ENCODE measurements at regions not wholly inside any gene's neighbourhood (a gene's known extent, or its start where the extent isn't known, plus 50 kb on each side); places are given as distances from the start of the nearest gene placed in this dataset.

GRCh38 chr6:5871296-5871695 is 135.4 kb downstream of the NRN1 start:
- ATAC-seq (no peak), DNase-seq (no peak)
- Histone ChIP-seq H3K9me3 (no peaks in the 10 kb centered on the region), H3K4me1 (ENCODE audit: low read depth) (no peaks in the 10 kb centered on the region), H3K4me3 (no peak overlapping the region), H3K36me3 (ENCODE audit: low read depth) (no peaks in the 10 kb centered on the region)
- intact Hi-C loops (cut with DNase I, micrococcal nuclease) = no loop called here
- TF ChIP-seq, protein P1, sequence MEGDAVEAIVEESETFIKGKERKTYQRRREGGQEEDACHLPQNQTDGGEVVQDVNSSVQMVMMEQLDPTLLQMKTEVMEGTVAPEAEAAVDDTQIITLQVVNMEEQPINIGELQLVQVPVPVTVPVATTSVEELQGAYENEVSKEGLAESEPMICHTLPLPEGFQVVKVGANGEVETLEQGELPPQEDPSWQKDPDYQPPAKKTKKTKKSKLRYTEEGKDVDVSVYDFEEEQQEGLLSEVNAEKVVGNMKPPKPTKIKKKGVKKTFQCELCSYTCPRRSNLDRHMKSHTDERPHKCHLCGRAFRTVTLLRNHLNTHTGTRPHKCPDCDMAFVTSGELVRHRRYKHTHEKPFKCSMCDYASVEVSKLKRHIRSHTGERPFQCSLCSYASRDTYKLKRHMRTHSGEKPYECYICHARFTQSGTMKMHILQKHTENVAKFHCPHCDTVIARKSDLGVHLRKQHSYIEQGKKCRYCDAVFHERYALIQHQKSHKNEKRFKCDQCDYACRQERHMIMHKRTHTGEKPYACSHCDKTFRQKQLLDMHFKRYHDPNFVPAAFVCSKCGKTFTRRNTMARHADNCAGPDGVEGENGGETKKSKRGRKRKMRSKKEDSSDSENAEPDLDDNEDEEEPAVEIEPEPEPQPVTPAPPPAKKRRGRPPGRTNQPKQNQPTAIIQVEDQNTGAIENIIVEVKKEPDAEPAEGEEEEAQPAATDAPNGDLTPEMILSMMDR (IDR thresholded peaks at IDR 0.05) = no peak

DNA sequence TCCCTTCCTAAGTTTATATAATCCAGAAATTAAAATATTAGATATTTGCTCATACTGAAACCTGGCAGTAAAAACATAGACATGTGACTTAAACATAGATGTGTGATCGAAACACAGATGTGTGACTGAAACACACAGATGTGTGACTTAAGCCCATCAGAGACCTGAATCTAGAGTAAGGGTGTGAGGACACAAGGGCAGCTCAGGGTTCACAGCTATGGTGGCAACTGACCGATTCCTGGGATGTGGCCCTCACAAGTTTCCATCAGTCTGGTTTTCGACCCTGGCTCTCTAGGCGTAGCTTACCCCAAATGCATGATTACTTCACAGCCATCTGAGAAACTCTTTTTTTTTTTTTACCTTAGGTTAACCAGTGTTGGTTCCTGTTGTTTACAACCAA is 137.0 kb downstream of the NRN1 start:
- H3K36me3 ChIP-seq (ENCODE audit: low read depth) = no peaks in the 10 kb centered on the region
- H3K4me1 ChIP-seq (ENCODE audit: low read depth) = no peaks in the 10 kb centered on the region
- intact Hi-C loops (cut with DNase I, micrococcal nuclease) = no loop called here
- no peak for DNase-seq
- no peaks in the 10 kb centered on the region for H3K9me3 ChIP-seq
- no peak for ATAC-seq
- no peak overlapping the region for H3K4me3 ChIP-seq
- TF ChIP-seq, protein P1 (IDR thresholded peaks at IDR 0.05) = no peak

GRCh38 chr6:5869261-5869660 is 137.5 kb downstream of the NRN1 start:
- DNase-seq (no peak), ATAC-seq (no peak)
- Histone ChIP-seq H3K9me3 (no peaks in the 10 kb centered on the region), H3K4me3 (no peak overlapping the region), H3K4me1 (ENCODE audit: low read depth) (no peaks in the 10 kb centered on the region), H3K36me3 (ENCODE audit: low read depth) (no peaks in the 10 kb centered on the region)
- TF ChIP-seq, protein P1 (IDR thresholded peaks at IDR 0.05) = no peak
- intact Hi-C loops (cut with DNase I, micrococcal nuclease) = no loop called here

DNA sequence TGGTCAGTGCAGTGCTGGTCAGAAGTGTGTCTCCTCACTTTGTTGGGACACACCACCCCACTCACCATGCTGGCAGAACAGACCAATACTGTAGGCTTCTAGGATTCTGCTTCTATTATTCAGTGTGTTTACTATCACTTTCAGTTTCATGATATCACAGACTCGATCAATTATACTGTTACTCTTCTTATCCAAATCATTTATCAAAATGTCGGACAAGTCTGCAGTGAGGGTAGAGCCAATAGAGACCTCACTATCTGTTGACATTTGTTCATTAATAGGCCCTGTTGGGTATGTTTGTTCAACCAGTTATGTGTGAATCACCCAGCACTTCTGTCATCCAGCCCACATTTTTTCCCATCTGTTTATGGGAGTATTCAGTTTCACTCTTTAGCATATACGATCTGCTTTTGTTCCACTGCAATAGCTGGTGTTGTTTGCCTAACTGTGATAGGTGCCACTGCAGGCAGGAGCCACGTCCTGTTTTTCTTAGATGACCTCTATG is 140.1 kb downstream of the NRN1 start:
- Histone ChIP-seq H3K4me3 (no peak overlapping the region), H3K9me3 (no peaks in the 10 kb centered on the region), H3K4me1 (ENCODE audit: low read depth) (no peaks in the 10 kb centered on the region), H3K36me3 (ENCODE audit: low read depth) (no peaks in the 10 kb centered on the region)
- TF ChIP-seq, protein P1 (IDR thresholded peaks at IDR 0.05) = no peak
- ATAC-seq (peak; percentile 89), DNase-seq (peak in 1 of 3 donors; percentile 31)
- intact Hi-C loops (cut with DNase I, micrococcal nuclease) = no loop called here

DNA sequence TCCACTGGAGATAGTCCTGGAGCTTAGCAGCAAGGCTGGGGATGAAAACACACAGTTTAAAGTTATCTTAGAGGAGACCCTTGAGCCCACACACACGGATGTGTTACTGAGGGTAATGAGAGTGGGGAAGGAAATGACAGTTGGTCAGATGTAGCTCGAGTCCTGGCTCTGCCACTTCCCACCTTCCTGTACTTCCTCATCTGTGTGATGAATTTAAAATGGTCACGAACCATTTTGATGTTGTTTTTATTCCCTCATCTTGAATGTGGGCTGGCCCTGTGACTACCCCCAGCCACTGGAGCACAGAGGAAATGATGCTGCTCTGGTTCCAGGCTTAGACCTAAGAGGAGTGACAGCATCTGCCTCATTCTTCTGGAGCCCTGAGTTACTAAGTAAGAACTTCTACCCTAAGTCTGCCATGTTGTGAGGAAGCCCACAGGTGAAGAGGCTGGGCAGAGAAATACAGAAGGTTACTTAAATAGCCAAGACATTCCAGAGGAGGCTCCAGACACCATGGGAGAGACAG is 141.2 kb downstream of the NRN1 start:
- DNase-seq = no peak
- intact Hi-C loops (cut with DNase I, micrococcal nuclease) = no loop called here
- H3K36me3 ChIP-seq (ENCODE audit: low read depth) = no peaks in the 10 kb centered on the region
- no peaks in the 10 kb centered on the region for H3K9me3 ChIP-seq
- ATAC-seq = no peak
- no peak overlapping the region for H3K4me3 ChIP-seq
- TF ChIP-seq, protein P1 (IDR thresholded peaks at IDR 0.05) = no peak
- no peaks in the 10 kb centered on the region for H3K4me1 ChIP-seq (ENCODE audit: low read depth)

DNA sequence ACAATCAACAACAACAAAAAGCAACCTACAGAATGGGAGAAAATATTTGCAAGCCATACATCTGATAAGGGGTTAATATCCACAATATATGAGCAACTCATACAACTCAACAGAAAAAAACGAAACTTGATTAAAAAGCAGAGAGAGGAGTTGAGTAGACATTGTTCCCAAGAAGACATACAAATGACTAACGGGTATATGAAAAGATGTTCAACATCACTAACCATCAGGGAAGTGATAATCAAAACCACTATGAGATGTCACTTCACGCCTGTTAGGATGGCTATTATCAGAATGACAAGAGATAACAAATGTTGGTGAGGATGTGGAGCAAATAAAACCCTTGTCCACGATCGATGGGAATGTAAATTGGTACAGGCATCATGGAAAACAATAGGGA is 145.9 kb downstream of the NRN1 start:
- no peaks in the 10 kb centered on the region for H3K9me3 ChIP-seq
- ATAC-seq (no peak), DNase-seq (no peak)
- TF ChIP-seq, protein P1 (IDR thresholded peaks at IDR 0.05) = no peak
- no peaks in the 10 kb centered on the region for H3K36me3 ChIP-seq (ENCODE audit: low read depth)
- no peak overlapping the region for H3K4me3 ChIP-seq
- no peaks in the 10 kb centered on the region for H3K4me1 ChIP-seq (ENCODE audit: low read depth)
- intact Hi-C loops (cut with DNase I, micrococcal nuclease) = no loop called here

All from mucosa of descending colon (tissue), 3 donors.